ENCODE measurements at regions not wholly inside any gene's neighbourhood (a gene's known extent, or its start where the extent isn't known, plus 50 kb on each side); places are given as distances from the start of the nearest gene placed in this dataset.
"Not testable (repeated sequence)": the region's sequence is repeated elsewhere in the genome, so short reads cannot be mapped to it uniquely, and the experiment has no call there.

GRCh38 chr6:139960671-139961070 is 586.2 kb upstream of the CITED2 start:
- no peak for DNase-seq (ENCODE audit: low spot score)

- no peak for DNase-seq (ENCODE audit: low spot score)
Measured at GRCh38 chr6:139955366-139956155, 581.1 kb upstream of the CITED2 start.

DNA sequence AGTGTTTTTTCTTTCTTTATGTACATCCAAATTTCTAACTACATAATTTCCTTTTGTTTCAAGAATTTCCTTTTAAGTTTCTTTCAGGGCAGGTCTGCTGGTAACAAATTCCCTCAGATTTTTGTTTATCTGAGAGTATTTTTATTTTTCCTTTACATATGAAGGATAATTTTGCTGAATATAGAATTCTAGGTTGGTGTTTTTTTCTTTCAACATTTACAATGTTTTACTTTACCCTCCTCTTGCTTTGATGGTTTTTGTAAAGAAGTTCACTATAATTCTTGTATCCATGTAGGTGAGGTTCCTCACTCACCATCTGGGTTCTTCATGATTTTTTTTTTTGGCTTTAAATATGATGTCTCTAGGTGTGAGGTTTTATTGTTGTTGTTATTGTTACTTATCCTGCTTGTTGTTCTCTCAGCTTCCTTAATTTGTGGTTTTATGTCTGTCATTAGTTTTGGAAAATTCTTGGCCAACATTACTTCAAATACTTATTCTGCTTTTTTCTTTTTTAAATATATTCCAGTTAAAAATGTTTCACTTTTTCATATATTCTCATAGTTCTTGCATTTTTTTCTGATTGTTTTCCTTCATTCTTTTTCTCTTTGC is 580.1 kb upstream of the CITED2 start:
- DNase-seq (ENCODE audit: low spot score): no peak

DNA sequence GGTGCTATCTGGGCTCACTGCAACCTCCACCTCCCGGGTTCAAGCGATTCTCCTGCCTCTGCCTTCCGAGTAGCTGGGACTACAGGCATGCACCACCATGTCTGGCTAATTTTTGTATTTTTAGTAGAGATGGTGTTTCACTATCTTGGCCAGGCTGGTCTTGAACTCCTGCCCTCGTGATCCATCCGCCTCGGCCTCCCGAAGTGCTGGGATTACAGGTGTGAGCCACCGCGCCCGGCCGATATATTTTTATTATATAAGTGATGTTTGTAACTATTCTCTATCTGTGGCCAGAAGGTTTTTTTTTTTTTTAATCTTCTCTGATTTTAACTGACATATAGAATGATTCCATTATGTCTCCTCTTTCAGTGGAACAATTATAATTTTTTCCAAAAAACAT is 579.3 kb upstream of the CITED2 start:
- DNase-seq (ENCODE audit: low spot score): not testable (repeated sequence)

GRCh38 chr6:139951172-139951571 is 576.7 kb upstream of the CITED2 start:
- DNase-seq (ENCODE audit: low spot score): no peak

DNA sequence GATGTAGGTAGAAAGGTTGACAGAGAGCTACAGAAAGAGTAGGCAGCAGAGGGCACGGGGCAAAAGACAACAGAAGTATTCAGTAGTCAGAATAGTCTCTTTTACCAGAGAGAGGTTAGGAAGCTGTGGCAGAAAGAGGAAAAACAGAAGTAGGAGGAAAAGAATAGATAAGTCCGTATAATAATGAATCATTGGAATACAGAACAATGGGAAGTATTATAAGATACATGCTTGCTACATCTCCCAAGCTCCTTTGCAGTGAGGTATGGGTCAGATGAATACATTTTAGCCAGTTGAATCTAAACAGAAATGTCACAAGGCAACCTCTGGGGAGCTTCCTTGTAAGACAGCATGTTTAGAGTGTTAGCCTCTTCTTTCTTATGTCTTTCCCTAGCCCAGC is 570.5 kb upstream of the CITED2 start:
- no peak for DNase-seq (ENCODE audit: low spot score)

GRCh38 chr6:139944131-139944530 is 569.7 kb upstream of the CITED2 start:
- DNase-seq (ENCODE audit: low spot score): no peak

- DNase-seq (ENCODE audit: low spot score): no peak
Measured at GRCh38 chr6:139943391-139943790, 568.9 kb upstream of the CITED2 start.

GRCh38 chr6:139942331-139942730 is 567.9 kb upstream of the CITED2 start:
- no peak for DNase-seq (ENCODE audit: low spot score)

GRCh38 chr6:139941826-139942225 is 567.4 kb upstream of the CITED2 start:
- DNase-seq (ENCODE audit: low spot score): no peak

DNA sequence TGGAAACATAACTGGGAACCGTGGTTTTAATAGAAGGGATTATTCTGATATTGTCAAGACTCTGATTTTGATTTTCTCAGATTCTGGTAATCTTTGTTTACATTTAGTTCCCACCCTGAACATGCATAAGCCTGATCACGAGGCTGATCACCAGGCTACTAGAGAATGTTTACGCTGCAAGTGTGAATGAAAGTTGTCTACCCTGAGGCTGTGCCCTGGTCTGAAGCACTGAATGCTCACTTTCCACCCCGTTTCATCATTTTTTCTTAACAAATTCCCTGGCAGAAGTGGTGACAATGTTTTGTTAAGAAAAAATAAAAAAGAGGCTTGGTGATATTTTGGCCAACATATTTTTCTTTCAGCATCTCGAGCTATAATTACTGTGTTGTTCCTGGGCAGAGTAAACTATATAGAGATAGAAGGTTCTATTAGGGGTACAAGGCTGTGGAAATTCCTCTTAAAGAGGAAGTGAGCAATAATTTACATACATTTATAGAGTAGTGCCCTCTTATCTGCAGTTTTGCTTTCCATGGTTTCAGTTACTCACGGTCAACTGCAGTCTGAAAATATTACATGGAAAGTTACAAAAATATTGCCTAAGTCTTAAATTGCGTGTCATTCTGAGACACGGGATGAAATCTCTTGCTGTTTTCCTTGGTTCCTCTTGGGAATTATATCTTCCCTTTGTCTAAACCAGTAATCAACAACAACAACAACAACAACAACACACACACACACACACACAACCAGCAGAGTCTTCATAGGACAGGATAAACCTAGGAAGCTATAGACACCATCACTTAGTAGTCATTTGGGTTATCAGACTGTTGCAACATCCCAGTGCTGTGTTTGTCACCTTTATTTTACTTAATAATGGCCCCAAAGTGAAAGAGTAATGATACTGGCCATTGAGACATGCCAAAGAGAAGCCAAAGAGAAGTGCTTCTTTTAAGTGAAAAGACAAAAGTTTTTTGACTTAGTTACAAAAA is 566.6 kb upstream of the CITED2 start:
- no peak for DNase-seq (ENCODE audit: low spot score)

- no peak for DNase-seq (ENCODE audit: low spot score)
Measured at GRCh38 chr6:139939189-139939979, 564.9 kb upstream of the CITED2 start.

GRCh38 chr6:139932671-139933070 is 558.2 kb upstream of the CITED2 start:
- no peak for DNase-seq (ENCODE audit: low spot score)

DNA sequence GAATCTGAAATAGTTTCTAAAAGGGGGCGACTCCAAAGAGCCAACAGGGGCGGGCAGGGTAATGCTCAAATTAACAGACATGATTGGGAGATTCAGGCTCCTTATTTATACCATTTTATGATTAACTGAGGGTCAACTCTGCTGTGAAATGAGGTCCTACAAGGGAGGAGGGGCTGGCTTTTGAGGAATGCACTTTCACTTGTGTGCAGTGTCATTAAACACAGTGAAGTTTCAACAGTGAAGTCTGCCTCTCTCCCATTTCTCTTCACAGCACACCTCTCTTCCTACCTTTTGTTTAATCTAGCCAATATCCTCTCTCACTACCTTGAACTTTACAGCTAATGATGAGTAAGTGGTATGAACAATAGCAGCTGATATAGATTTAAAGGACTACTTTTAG is 557.3 kb upstream of the CITED2 start:
- no peak for DNase-seq (ENCODE audit: low spot score)

DNA sequence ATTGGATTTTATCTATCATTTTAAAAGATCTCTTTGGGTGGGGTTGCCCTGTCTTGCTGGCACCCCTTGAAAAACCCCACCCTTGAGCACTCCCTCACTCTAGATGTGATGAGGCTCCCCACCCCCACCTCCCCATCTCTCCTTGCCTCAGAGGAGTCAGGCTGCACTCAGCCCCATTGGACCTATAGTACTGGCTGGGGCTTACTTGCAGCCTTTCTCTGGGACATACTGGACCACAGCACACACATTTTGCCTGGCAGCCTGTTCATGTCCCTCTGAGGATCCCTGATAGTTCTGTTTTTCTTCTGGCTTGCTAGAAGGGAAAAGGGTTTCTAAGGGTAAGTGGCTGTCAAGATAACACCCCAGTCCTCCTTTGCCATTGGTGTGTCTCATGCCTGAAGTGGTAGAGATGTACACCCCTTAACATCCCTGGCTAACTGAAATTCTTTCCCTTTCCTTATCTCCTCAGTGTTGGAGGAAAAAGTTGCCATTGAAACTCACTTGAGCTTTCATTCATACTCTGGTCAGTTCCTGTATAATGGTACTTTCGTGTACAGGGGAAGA is 553.4 kb upstream of the CITED2 start:
- no peak for DNase-seq (ENCODE audit: low spot score)

DNA sequence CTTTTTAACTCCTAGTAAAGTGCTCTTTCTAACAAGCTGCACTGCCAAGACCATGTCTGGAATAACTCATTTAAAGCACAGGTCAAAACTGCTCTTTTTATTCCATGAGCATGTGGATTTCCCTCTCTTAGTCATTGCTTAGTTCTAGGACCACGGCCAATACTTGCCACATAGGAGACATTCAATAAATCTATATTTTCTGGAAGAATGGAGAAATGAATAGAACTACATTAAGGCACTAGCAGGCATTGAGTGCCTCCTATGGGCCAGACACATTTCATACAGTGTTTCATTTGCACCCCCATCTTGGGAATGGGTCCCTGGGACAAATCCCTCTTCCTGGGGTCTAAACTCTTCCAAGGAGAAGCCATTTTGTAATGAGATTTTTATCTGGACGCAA is 552.8 kb upstream of the CITED2 start:
- DNase-seq (ENCODE audit: low spot score): no peak

DNA sequence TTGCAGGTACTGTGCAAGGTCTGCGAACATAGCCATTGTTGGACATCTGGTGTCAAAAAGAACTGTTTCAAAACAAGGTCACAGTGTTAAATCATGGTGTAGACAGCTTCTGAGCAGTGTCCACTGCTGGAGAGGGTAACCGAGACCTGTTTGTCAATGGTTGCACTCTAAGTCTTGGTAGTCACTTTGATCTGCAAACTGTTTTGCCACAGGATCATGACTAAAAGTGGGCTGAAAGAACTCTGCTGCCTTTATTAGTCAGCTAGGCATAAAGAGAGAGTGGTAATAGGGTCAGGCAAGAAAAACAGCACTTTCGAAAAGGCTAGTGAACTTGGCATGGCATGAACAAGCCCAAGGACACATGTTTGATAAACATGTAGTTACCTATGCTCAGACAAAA is 552.3 kb upstream of the CITED2 start:
- DNase-seq (ENCODE audit: low spot score): no peak

- DNase-seq (ENCODE audit: low spot score): no peak
Measured at GRCh38 chr6:139925894-139926641, 551.6 kb upstream of the CITED2 start.

DNA sequence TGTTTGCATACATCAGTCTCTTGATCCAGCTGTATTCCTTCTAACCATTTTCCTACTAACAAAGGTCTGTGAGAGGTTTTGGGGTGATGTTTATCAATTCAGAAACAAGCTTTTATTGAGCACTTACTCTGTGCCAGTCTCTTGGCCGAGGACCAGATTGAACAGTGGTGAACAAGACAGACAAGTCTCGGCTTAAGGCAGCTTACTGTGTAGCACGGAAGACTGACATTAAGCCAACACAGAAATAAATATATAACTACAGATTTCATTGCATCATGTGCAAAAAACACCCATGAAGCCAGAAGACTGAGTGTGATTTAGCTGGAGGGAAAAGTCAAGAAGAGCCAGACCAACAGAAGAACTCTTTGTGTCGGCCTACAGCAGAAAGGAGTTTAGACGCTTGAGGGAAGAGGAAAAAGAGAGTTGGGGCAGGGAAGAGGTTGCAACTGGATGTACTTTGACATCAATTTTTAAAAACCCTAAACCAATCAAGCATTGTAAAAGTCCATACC is 549.6 kb upstream of the CITED2 start:
- DNase-seq (ENCODE audit: low spot score): no peak

GRCh38 chr6:139922236-139922635 is 547.8 kb upstream of the CITED2 start:
- DNase-seq (ENCODE audit: low spot score): no peak

- DNase-seq (ENCODE audit: low spot score): no peak
Measured at GRCh38 chr6:139920776-139921100, 546.3 kb upstream of the CITED2 start.

Measured in CD4-positive, alpha-beta T cell treated with Interleukin-2 at 100 ng/mL for 4 hours (primary cell).